H1 (cell line): ENCODE measurements at regions not wholly inside any gene's neighbourhood (a gene's known extent, or its start where the extent isn't known, plus 50 kb on each side); places are given as distances from the start of the nearest gene placed in this dataset.

Experiments used
- CTCF ChIA-PET: fragments of 300-600 bp; sonication (Branson Sonifier 250); formaldehyde crosslinking; loops from one replicate; lab custom pipeline; 2021; ENCODE audit not compliant: partially characterized antibody; lab: Charles Lee
- POLR2A ChIA-PET: fragments of 300-600 bp; sonication (Branson Sonifier 250); formaldehyde crosslinking; loops from one replicate; lab custom pipeline; 2021; ENCODE audit warnings: inconsistent platforms; ENCODE audit not compliant: partially characterized antibody; lab: Charles Lee
- DNase-seq, 2 experiments: peaks; one replicate each; pipeline versions ENCODE4 v3.0.0 to v3.0.0-alpha.2; 2010 to 2022; ENCODE audit warnings: low spot score in 2 of 2, low read depth in 1 of 2, mixed read lengths in 1 of 2
- FAIRE-seq: peaks from 2 replicates; lab custom pipeline; 2011; peaks lifted over from hg19 to GRCh38; lab: Jason Lieb, UNC
- H2AFZ ChIP-seq: 2 replicates; pipeline ENCODE4 v1.8.1; 2012; ENCODE audit warnings: low read length, inconsistent platforms
- H2AK5ac ChIP-seq: 2 replicates; pipeline ENCODE4 v1.6.1; 2013; ENCODE audit warnings: low read depth, low read length
- H2BK120ac ChIP-seq: replicated peaks from 2 replicates; pipeline ENCODE3; 2013; ENCODE audit warnings: low read depth, low read length, inconsistent platforms
- H2BK12ac ChIP-seq: 2 replicates; pipeline ENCODE4 v1.6.1; 2013; ENCODE audit warnings: low read depth, low read length
- H2BK15ac ChIP-seq: 2 replicates; pipeline ENCODE4 v1.6.1; 2013; ENCODE audit warnings: low read length
- H2BK20ac ChIP-seq: 2 replicates; pipeline ENCODE4 v1.6.1; 2013; ENCODE audit warnings: low read length
- H2BK5ac ChIP-seq: 2 replicates; pipeline ENCODE4 v1.6.1; 2013; ENCODE audit warnings: low read depth, low read length
- H3K14ac ChIP-seq: 2 replicates; pipeline ENCODE4 v1.6.1; 2013; ENCODE audit warnings: inconsistent platforms; ENCODE audit not compliant: insufficient read length
- H3K18ac ChIP-seq: 2 replicates; pipeline ENCODE4 v1.6.1; 2013; ENCODE audit warnings: low read length; ENCODE audit errors: extremely low read depth
- H3K23ac ChIP-seq: 2 replicates; pipeline ENCODE4 v1.6.1; 2013; ENCODE audit warnings: inconsistent platforms; ENCODE audit not compliant: insufficient read length
- H3K23me2 ChIP-seq: 2 replicates; pipeline ENCODE4 v1.6.1; 2013; ENCODE audit warnings: low read depth, low read length
- H3K27ac ChIP-seq: 2 replicates; pipeline ENCODE4 v1.6.1; 2011; ENCODE audit warnings: low read depth, low read length, inconsistent platforms
- H3K27me3 ChIP-seq, 4 experiments: replicated peaks in 1 of 4; 1 replicate in 1 of 4; 2 replicates in 3 of 4; pipeline versions ENCODE4 v1.6.1 to v1.8.1; 2011 to 2013; ENCODE audit warnings: low read length in 3 of 4, mild to moderate bottlenecking in 3 of 4, inconsistent platforms in 2 of 4, mixed read lengths in 2 of 4, moderate library complexity in 1 of 4; ENCODE audit not compliant: control insufficient read depth in 3 of 4, insufficient read depth in 3 of 4; ENCODE audit errors: extremely low read depth in 1 of 4
- H3K36me3 ChIP-seq, 4 experiments: 2 replicates each; pipeline versions ENCODE4 v1.6.1 to v1.8.1; 2011 to 2013; ENCODE audit warnings: mild to moderate bottlenecking in 4 of 4, low read length in 3 of 4, moderate library complexity in 2 of 4, control low read depth in 1 of 4, inconsistent platforms in 1 of 4; ENCODE audit not compliant: insufficient read depth in 4 of 4, control insufficient read depth in 2 of 4
- H3K4ac ChIP-seq: replicated peaks from 2 replicates; pipeline ENCODE3; 2013; ENCODE audit warnings: low read length, low read depth, mixed read lengths, inconsistent platforms; ENCODE audit not compliant: insufficient read length
- H3K4me1 ChIP-seq, 4 experiments: replicated peaks in 1 of 4; 1 replicate in 1 of 4; 2 replicates in 3 of 4; pipeline versions ENCODE4 v1.6.1 to v1.8.1; 2011 to 2013; ENCODE audit warnings: low read length in 3 of 4, inconsistent platforms in 2 of 4, mixed read lengths in 1 of 4; ENCODE audit not compliant: insufficient read depth in 4 of 4, control insufficient read depth in 3 of 4
- H3K4me2 ChIP-seq, 2 experiments: 2 replicates each; pipeline versions ENCODE4 v1.6.1 to v1.8.1; 2011 to 2013; ENCODE audit warnings: low read depth in 2 of 2, low read length in 2 of 2, control low read depth in 1 of 2, inconsistent platforms in 1 of 2, mild to moderate bottlenecking in 1 of 2; ENCODE audit not compliant: insufficient read depth in 1 of 2
- H3K4me3 ChIP-seq, 4 experiments: fragments of 200-600, 300-600 bp in 1 of 4; sonication (generic), shearing (Covaris generic), sonication (Bioruptor Twin) in 1 of 4; 2 replicates each; pipeline versions ENCODE4 v1.5.1 to v1.8.1; 2011 to 2016; ENCODE audit warnings: low read length in 4 of 4, low read depth in 3 of 4, control low read depth in 2 of 4, inconsistent platforms in 2 of 4, mild to moderate bottlenecking in 2 of 4, mixed read lengths in 1 of 4, moderate library complexity in 1 of 4; ENCODE audit not compliant: insufficient read depth in 2 of 4; ENCODE audit errors: extremely low read depth in 1 of 4
- H3K56ac ChIP-seq: replicated peaks from 2 replicates; pipeline ENCODE3; 2013; ENCODE audit warnings: low read depth, mild to moderate bottlenecking, mixed read lengths, low read length, inconsistent platforms; ENCODE audit not compliant: insufficient read length
- H3K79me1 ChIP-seq: 2 replicates; pipeline ENCODE4 v1.6.1; 2013; ENCODE audit warnings: low read depth, low read length, control low read depth
- H3K79me2 ChIP-seq, 2 experiments: 2 replicates each; pipeline versions ENCODE4 v1.6.1 to v1.8.1; 2012 to 2013; ENCODE audit warnings: low read length in 2 of 2, mild to moderate bottlenecking in 2 of 2, inconsistent platforms in 1 of 2; ENCODE audit not compliant: insufficient read depth in 2 of 2, control insufficient read depth in 1 of 2
- H3K9ac ChIP-seq, 4 experiments: replicated peaks in 1 of 4; 1 replicate in 1 of 4; 2 replicates in 3 of 4; pipeline versions ENCODE4 v1.6.1 to v1.8.1; 2011 to 2013; ENCODE audit warnings: low read depth in 3 of 4, low read length in 3 of 4, control low read depth in 2 of 4, mild to moderate bottlenecking in 2 of 4, moderate library complexity in 2 of 4, inconsistent platforms in 1 of 4; ENCODE audit errors: extremely low read depth in 1 of 4
- H3K9me3 ChIP-seq, 2 experiments: 2 replicates each; pipeline versions ENCODE4 v1.6.1 to v1.8.1; 2012 to 2013; ENCODE audit warnings: mild to moderate bottlenecking in 2 of 2, moderate library complexity in 2 of 2, control low read depth in 1 of 2, inconsistent platforms in 1 of 2, low read depth in 1 of 2, low read length in 1 of 2, mixed read lengths in 1 of 2; ENCODE audit not compliant: insufficient read depth in 2 of 2
- H4K20me1 ChIP-seq, 2 experiments: replicated peaks in 1 of 2; 2 replicates each; pipeline versions ENCODE3 to v1.8.1; 2011 to 2013; ENCODE audit warnings: inconsistent platforms in 2 of 2, low read length in 2 of 2, mild to moderate bottlenecking in 1 of 2; ENCODE audit not compliant: insufficient read depth in 2 of 2, control insufficient read depth in 1 of 2
- H4K5ac ChIP-seq: 2 replicates; pipeline ENCODE4 v1.6.1; 2013; ENCODE audit warnings: low read length, low read depth, mixed read lengths, inconsistent platforms; ENCODE audit not compliant: insufficient read length
- H4K8ac ChIP-seq: 2 replicates; pipeline ENCODE4 v1.8.0; 2013; ENCODE audit warnings: mild to moderate bottlenecking, moderate library complexity, low read length, inconsistent platforms; ENCODE audit not compliant: insufficient read depth; ENCODE audit errors: extremely low read depth
- H4K91ac ChIP-seq: replicated peaks from 2 replicates; pipeline ENCODE3; 2013; ENCODE audit warnings: low read length, mixed read lengths, inconsistent platforms; ENCODE audit not compliant: insufficient read length
- CTBP2 ChIP-seq: IDR thresholded peaks from 2 replicates; pipeline ENCODE4 v1.7.0; 2011; ENCODE audit warnings: borderline replicate concordance, mild to moderate bottlenecking, moderate library complexity, mixed read lengths, low read length; ENCODE audit not compliant: insufficient read depth, insufficient read length
- EGR1 ChIP-seq: IDR thresholded peaks from 2 replicates; pipeline ENCODE4 v1.6.1; 2011; ENCODE audit warnings: low read depth, low read length, borderline replicate concordance
- HDAC6 ChIP-seq: IDR thresholded peaks from one replicate; pipeline ENCODE4 v1.7.1; 2012; ENCODE audit warnings: low read depth, mild to moderate bottlenecking, inconsistent platforms, low read length, moderate library complexity
- KDM4A ChIP-seq: IDR thresholded peaks from one replicate; pipeline ENCODE4 v1.7.1; 2012; ENCODE audit warnings: low read depth, mild to moderate bottlenecking, moderate library complexity, low read length, inconsistent platforms; ENCODE audit not compliant: severe bottlenecking
- MAFK ChIP-seq: IDR thresholded peaks from 2 replicates; pipeline ENCODE4 v1.6.1; 2012; ENCODE audit warnings: low read depth, mild to moderate bottlenecking, improper control_type of control experiment, low read length
- MAX ChIP-seq: IDR thresholded peaks from 2 replicates; pipeline ENCODE4 v1.6.1; 2012; ENCODE audit warnings: inconsistent platforms
- POU5F1 ChIP-seq: IDR thresholded peaks from 2 replicates; pipeline ENCODE4 v1.6.1; 2011; ENCODE audit warnings: low read depth, mild to moderate bottlenecking, low read length, moderate library complexity
- RBBP5 ChIP-seq: IDR thresholded peaks from 2 replicates; pipeline ENCODE4 v1.7.1; 2012; ENCODE audit warnings: low read depth, mild to moderate bottlenecking, inconsistent platforms, low read length, moderate library complexity, borderline replicate concordance
- RXRA ChIP-seq: IDR thresholded peaks from 2 replicates; pipeline ENCODE4 v1.6.1; 2011; ENCODE audit warnings: low read depth, mild to moderate bottlenecking, low read length, moderate library complexity; ENCODE audit not compliant: insufficient read depth
- SP1 ChIP-seq: IDR thresholded peaks from 2 replicates; pipeline ENCODE4 v1.6.1; 2011; ENCODE audit warnings: low read depth, low read length
- SP2 ChIP-seq: IDR thresholded peaks from 2 replicates; pipeline ENCODE4 v1.6.1; 2012; ENCODE audit warnings: mild to moderate bottlenecking, low read length, inconsistent platforms
- SP4 ChIP-seq: IDR thresholded peaks from 2 replicates; pipeline ENCODE4 v1.6.1; 2012; ENCODE audit warnings: low read length, inconsistent platforms
- TBP ChIP-seq: IDR thresholded peaks from 2 replicates; pipeline ENCODE4 v1.6.1; 2011; ENCODE audit warnings: low read depth, low read length, improper control_type of control experiment
- TCF12 ChIP-seq: IDR thresholded peaks from 2 replicates; pipeline ENCODE4 v1.6.1; 2011; ENCODE audit warnings: low read depth, mild to moderate bottlenecking, low read length
- WGBS, 2 experiments: shearing (Covaris generic) in 1 of 2; methylation state at CpG; one replicate each; pipeline versions ENCODE4 v1.1.6 to v1.1.7; 2013 to 2015; ENCODE audit warnings: low lambda C conversion rate in 2 of 2, mixed read lengths in 2 of 2, inconsistent platforms in 1 of 2, low coverage in 1 of 2, missing lambda C conversion rate in 1 of 2; ENCODE audit not compliant: insufficient replicate concordance in 2 of 2, insufficient coverage in 1 of 2, insufficient read length in 1 of 2; ENCODE audit errors: extremely low coverage in 1 of 2, missing lambda C conversion rate in 1 of 2; 5-methylcytosine and 5-hydroxymethylcytosine counted together

GRCh38 chr5:166529200-166529599, 1762.2 kb upstream of the WWC1 start:
- FAIRE-seq (no peak), DNase-seq (no peak)
- Histone ChIP-seq H3K14ac (no peak overlapping the region), H3K4me3 (no peak overlapping the region), H3K27me3 (no peaks in the 10 kb centered on the region), H4K8ac (no peak overlapping the region), H4K91ac (no peak overlapping the region), H4K20me1 (no peaks in the 10 kb centered on the region), H3K18ac (no peak overlapping the region), H3K79me2 (no peaks in the 10 kb centered on the region), H3K27ac (no peak overlapping the region), H3K9me3 (no peaks in the 10 kb centered on the region), H2AFZ (no peak overlapping the region), H2BK15ac (no peak overlapping the region), H2AK5ac (no peak overlapping the region), H2BK120ac (no peak overlapping the region), H4K5ac (no peak overlapping the region), H3K36me3 (no peaks in the 10 kb centered on the region), H3K79me1 (no peaks in the 10 kb centered on the region), H3K4me2 (no peak overlapping the region), H2BK20ac (no peak overlapping the region), H3K4ac (no peak overlapping the region), H3K56ac (no peak overlapping the region), H3K23ac (no peak overlapping the region), H2BK12ac (no peak overlapping the region), H3K4me1 (peaks cover 0 to 5% (median 0%) of the 10 kb centered on the region in 4 experiments; a peak in 2 of 7 replicates), H3K23me2 (no peaks in the 10 kb centered on the region), H3K9ac (no peak overlapping the region), H2BK5ac (no peak overlapping the region)
- ChIA-PET POLR2A (no interaction called here), CTCF (no interaction called here)
- 44% methylated on average over 2 of the region's 2 CpGs; no CpG with 5 or more reads in 1 of the 2 experiments for WGBS, 2 experiments
- TF ChIP-seq CTBP2, result no peak
- TF ChIP-seq MAX, result no peak
- TF ChIP-seq KDM4A, result no peak
- TF ChIP-seq SP2, result no peak
- TF ChIP-seq RXRA, result no peak
- no peak for TF ChIP-seq POU5F1
- no peak for TF ChIP-seq HDAC6
- no peak for TF ChIP-seq SP4
- TF ChIP-seq EGR1, result no peak
- no peak for TF ChIP-seq TCF12
- TF ChIP-seq MAFK, result no peak
- no peak for TF ChIP-seq RBBP5
- TF ChIP-seq SP1, result no peak
- no peak for TF ChIP-seq TBP
